Gastroesophageal sphincter (tissue), 4 donors: ENCODE measurements at regions not wholly inside any gene's neighbourhood (a gene's known extent, or its start where the extent isn't known, plus 50 kb on each side); places are given as distances from the start of the nearest gene placed in this dataset.
"Not testable (repeated sequence)": the region's sequence is repeated elsewhere in the genome, so short reads cannot be mapped to it uniquely, and the experiment has no call there.

Experiments used
- ATAC-seq: fragments of 150-250 bp; one replicate; pipeline ENCODE4 v1.9.1; 2016; ENCODE audit warnings: mild to moderate bottlenecking, moderate library complexity
- H3K27ac ChIP-seq, 4 donors: fragments of 200-600 bp; sonication (generic) in 3 of 4; 1 replicate in 3 of 4; 2 replicates in 1 of 4; pipeline ENCODE4 v1.5.1; 2016 to 2019
- H3K27me3 ChIP-seq: fragments of 200-600 bp; sonication (generic); one replicate; pipeline ENCODE4 v1.5.1; 2019
- H3K36me3 ChIP-seq, 2 donors: fragments of 200-600 bp; sonication (generic); one replicate each; pipeline ENCODE4 v1.5.1; 2019; ENCODE audit warnings: control low read depth in 1 of 2
- H3K4me1 ChIP-seq, 3 donors: fragments of 200-600 bp; sonication (generic); 1 replicate in 2 of 3; 2 replicates in 1 of 3; pipeline ENCODE4 v1.5.1; 2016 to 2019; ENCODE audit warnings: control low read depth in 2 of 3
- H3K4me3 ChIP-seq, 2 donors: fragments of 200-600 bp; sonication (generic); one replicate each; pipeline ENCODE4 v1.5.1; 2019; ENCODE audit warnings: mild to moderate bottlenecking in 1 of 2, moderate library complexity in 1 of 2
- H3K9me3 ChIP-seq, 3 donors: fragments of 200-600 bp; sonication (generic); one replicate each; pipeline ENCODE4 v1.5.1; 2017 to 2019; ENCODE audit warnings: control low read depth in 2 of 3
- EP300 ChIP-seq: sonication (generic); formaldehyde crosslinking; IDR thresholded peaks from one replicate; pipeline ENCODE4 v1.6.1; 2017; ENCODE audit warnings: antibody characterized with exemption, mild to moderate bottlenecking
- POLR2A ChIP-seq, 2 donors: fragments of 450-650 bp; IDR thresholded peaks; one replicate each; pipeline ENCODE4 v1.6.1; 2017; ENCODE audit warnings: antibody characterized with exemption in 2 of 2, mild to moderate bottlenecking in 2 of 2, moderate library complexity in 1 of 2
- POLR2AphosphoS5 ChIP-seq: sonication (generic); formaldehyde crosslinking; IDR thresholded peaks from one replicate; pipeline ENCODE4 v1.6.1; 2017; ENCODE audit warnings: antibody characterized with exemption
- whole genome bisulfite sequencing, 2 donors: methylation state at CpG; one replicate each; pipeline ENCODE4 v1.1.5; 2018; ENCODE audit warnings: low coverage in 1 of 2; 5-methylcytosine and 5-hydroxymethylcytosine counted together
- TF ChIP-seq, protein P1 (sequence below), 4 experiments: fragments of 200-600 bp in 2 of 4; fragments of 450-650 bp in 2 of 4; sonication (generic) in 1 of 4; IDR thresholded peaks; one replicate each; pipeline ENCODE4 v1.5.1; 2017 to 2019; ENCODE audit warnings: antibody characterized with exemption in 4 of 4, mild to moderate bottlenecking in 2 of 4, moderate library complexity in 2 of 4

GRCh38 chr5:113757508-113757907 lies 244.0 kb downstream of the YTHDC2 start:
- Histone ChIP-seq H3K27ac (no peak overlapping the region), H3K36me3 (no peaks in the 10 kb centered on the region), H3K4me1 (peaks cover 0 to 6% (median 0%) of the 10 kb centered on the region in 3 donors), H3K27me3 (no peaks in the 10 kb centered on the region), H3K4me3 (no peak overlapping the region), H3K9me3 (no peaks in the 10 kb centered on the region)
- TF ChIP-seq, protein P1, sequence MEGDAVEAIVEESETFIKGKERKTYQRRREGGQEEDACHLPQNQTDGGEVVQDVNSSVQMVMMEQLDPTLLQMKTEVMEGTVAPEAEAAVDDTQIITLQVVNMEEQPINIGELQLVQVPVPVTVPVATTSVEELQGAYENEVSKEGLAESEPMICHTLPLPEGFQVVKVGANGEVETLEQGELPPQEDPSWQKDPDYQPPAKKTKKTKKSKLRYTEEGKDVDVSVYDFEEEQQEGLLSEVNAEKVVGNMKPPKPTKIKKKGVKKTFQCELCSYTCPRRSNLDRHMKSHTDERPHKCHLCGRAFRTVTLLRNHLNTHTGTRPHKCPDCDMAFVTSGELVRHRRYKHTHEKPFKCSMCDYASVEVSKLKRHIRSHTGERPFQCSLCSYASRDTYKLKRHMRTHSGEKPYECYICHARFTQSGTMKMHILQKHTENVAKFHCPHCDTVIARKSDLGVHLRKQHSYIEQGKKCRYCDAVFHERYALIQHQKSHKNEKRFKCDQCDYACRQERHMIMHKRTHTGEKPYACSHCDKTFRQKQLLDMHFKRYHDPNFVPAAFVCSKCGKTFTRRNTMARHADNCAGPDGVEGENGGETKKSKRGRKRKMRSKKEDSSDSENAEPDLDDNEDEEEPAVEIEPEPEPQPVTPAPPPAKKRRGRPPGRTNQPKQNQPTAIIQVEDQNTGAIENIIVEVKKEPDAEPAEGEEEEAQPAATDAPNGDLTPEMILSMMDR (IDR thresholded peaks at IDR 0.05) = no peak
- TF ChIP-seq POLR2A (IDR thresholded peaks at IDR 0.05) = no peak
- TF ChIP-seq POLR2AphosphoS5 = no peak
- no peak for TF ChIP-seq EP300
- no peak for ATAC-seq
- WGBS, 2 donors = 100% methylated on average over 1 of the region's 2 CpGs; no CpG with 5 or more reads in 1 of the 2 donors

GRCh38 chr5:113759505-113759904 lies 246.0 kb downstream of the YTHDC2 start:
- TF ChIP-seq EP300 = no peak
- TF ChIP-seq POLR2A (IDR thresholded peaks at IDR 0.05) = no peak
- TF ChIP-seq, protein P1 (IDR thresholded peaks at IDR 0.05) = no peak
- TF ChIP-seq POLR2AphosphoS5 = no peak
- no peak for ATAC-seq
- Histone ChIP-seq H3K27me3 (no peaks in the 10 kb centered on the region), H3K4me1 (peaks cover 0 to 6% (median 0%) of the 10 kb centered on the region in 3 donors), H3K27ac (no peak overlapping the region), H3K4me3 (no peak overlapping the region), H3K36me3 (no peaks in the 10 kb centered on the region), H3K9me3 (no peaks in the 10 kb centered on the region)
- WGBS, 2 donors = 68 to 90% methylated on average over 2 of the region's 2 CpGs

DNA sequence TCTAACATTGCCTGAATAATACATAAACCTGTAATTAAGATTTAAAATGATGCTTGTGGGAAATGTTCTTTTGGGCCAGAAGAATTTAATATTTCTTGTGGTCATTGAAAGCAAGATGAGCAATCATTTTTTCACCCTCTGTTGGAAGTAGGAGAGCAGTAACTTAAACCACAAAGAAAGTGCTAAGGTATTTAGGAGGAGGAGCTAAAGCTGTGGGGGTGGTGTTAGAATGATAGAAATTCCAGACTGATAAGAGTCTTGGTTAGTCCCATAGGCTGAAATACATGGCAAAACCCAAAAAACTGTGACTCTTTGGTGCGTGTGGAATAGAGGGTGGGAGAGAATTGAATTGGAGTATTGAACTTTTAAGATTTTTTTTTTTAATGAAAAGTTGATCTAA lies 247.0 kb downstream of the YTHDC2 start:
- 87 to 100% methylated on average over 1 of the region's 1 CpG for WGBS, 2 donors
- no peak overlapping the region for H3K4me3 ChIP-seq
- no peak for TF ChIP-seq EP300
- TF ChIP-seq, protein P1 (IDR thresholded peaks at IDR 0.05) = no peak
- TF ChIP-seq POLR2AphosphoS5 = no peak
- no peak for TF ChIP-seq POLR2A (IDR thresholded peaks at IDR 0.05)
- no peaks in the 10 kb centered on the region for H3K36me3 ChIP-seq
- H3K27ac ChIP-seq = no peak overlapping the region
- ATAC-seq = no peak
- no peaks in the 10 kb centered on the region for H3K27me3 ChIP-seq
- no peaks in the 10 kb centered on the region for H3K9me3 ChIP-seq
- H3K4me1 ChIP-seq = peaks cover 0 to 6% (median 0%) of the 10 kb centered on the region in 3 donors

- ATAC-seq = no peak
- H3K36me3 ChIP-seq = no peaks in the 10 kb centered on the region
- 83 to 100% methylated on average over 1 of the region's 1 CpG for WGBS, 2 donors
- H3K27ac ChIP-seq = no peak overlapping the region
- TF ChIP-seq POLR2AphosphoS5 = no peak
- no peak for TF ChIP-seq EP300
- TF ChIP-seq, protein P1 (IDR thresholded peaks at IDR 0.05) = no peak
- no peak for TF ChIP-seq POLR2A (IDR thresholded peaks at IDR 0.05)
- no peaks in the 10 kb centered on the region for H3K27me3 ChIP-seq
- no peaks in the 10 kb centered on the region for H3K4me1 ChIP-seq
- H3K9me3 ChIP-seq = peaks cover 0 to 6% (median 0%) of the 10 kb centered on the region in 3 donors
- no peak overlapping the region for H3K4me3 ChIP-seq
Measured at GRCh38 chr5:113761594-113761993, 248.1 kb downstream of the YTHDC2 start.

GRCh38 chr5:113764382-113764781 lies 250.9 kb downstream of the YTHDC2 start:
- no peak overlapping the region for H3K27ac ChIP-seq
- TF ChIP-seq, protein P1 (IDR thresholded peaks at IDR 0.05) = no peak
- no peak for TF ChIP-seq EP300
- TF ChIP-seq POLR2A (IDR thresholded peaks at IDR 0.05) = no peak
- no peak for TF ChIP-seq POLR2AphosphoS5
- no peak for ATAC-seq

GRCh38 chr5:113766827-113767226 lies 253.3 kb downstream of the YTHDC2 start:
- H3K4me1 ChIP-seq, H3K4me3 ChIP-seq, H3K36me3 ChIP-seq, ATAC-seq, H3K27me3 ChIP-seq, H3K27ac ChIP-seq: not testable (repeated sequence)
- H3K9me3 ChIP-seq = peaks cover 0 to 22% (median 0%) of the 10 kb centered on the region in 3 donors
- WGBS, 2 donors = 100% methylated on average over 1 of the region's 2 CpGs; no CpG with 5 or more reads in 1 of the 2 donors

More at GRCh38 chr5:113764382-113764781, 250.9 kb downstream of the YTHDC2 start:
- Histone ChIP-seq H3K4me3 (no peak overlapping the region), H3K36me3 (no peaks in the 10 kb centered on the region), H3K4me1 (no peaks in the 10 kb centered on the region), H3K27me3 (no peaks in the 10 kb centered on the region), H3K9me3 (peaks cover 0 to 22% (median 0%) of the 10 kb centered on the region in 3 donors)
